Panc1 (cell line): ENCODE measurements at regions not wholly inside any gene's neighbourhood (a gene's known extent, or its start where the extent isn't known, plus 50 kb on each side); places are given as distances from the start of the nearest gene placed in this dataset.

ENCODE experiments used
- ATAC-seq: fragments of 200-7000 bp; cut with Tn5 transposase; 2 replicates; pipeline ENCODE4 v1.9.1; 2020; ENCODE audit warnings: mild to moderate bottlenecking, moderate library complexity
- BruUV-seq: library from RNA; stranded (reverse); fragments of 400-500 nt; replicated peaks from 2 replicates; lab custom pipeline; 2021; lab: Mats Ljungman, UMichigan
- CTCF ChIA-PET: fragments of 300-600 bp; sonication (Branson Sonifier 250); formaldehyde crosslinking; loops from one replicate; lab custom pipeline; 2022; ENCODE audit warnings: antibody characterized with exemption; lab: Charles Lee
- POLR2A ChIA-PET: fragments of 300-600 bp; sonication (Branson Sonifier 250); formaldehyde crosslinking; loops from one replicate; lab custom pipeline; 2022; ENCODE audit warnings: antibody characterized with exemption; lab: Charles Lee
- DNase-seq: peaks from one replicate; pipeline ENCODE4 v3.0.0-alpha.2; 2010; ENCODE audit warnings: low read depth, low spot score
- H3K27ac ChIP-seq: 2 replicates; pipeline ENCODE4 v1.5.1; 2011; ENCODE audit warnings: mild to moderate bottlenecking, low read length, inconsistent platforms
- H3K27me3 ChIP-seq: fragments of 200-500 bp; sonication (Bioruptor generic); 2 replicates; pipeline ENCODE4 v1.6.0; 2014; ENCODE audit warnings: low read length, inconsistent platforms; ENCODE audit not compliant: control insufficient read depth, insufficient read depth
- H3K36me3 ChIP-seq: fragments of 200-500 bp; sonication (Bioruptor generic); 2 replicates; pipeline ENCODE4 v1.5.1; 2014; ENCODE audit warnings: inconsistent platforms, mild to moderate bottlenecking, low read length, moderate library complexity; ENCODE audit not compliant: control insufficient read depth, insufficient read depth
- H3K4me1 ChIP-seq: 2 replicates; pipeline ENCODE4 v1.5.1; 2011; ENCODE audit warnings: inconsistent platforms, mild to moderate bottlenecking, low read length, moderate library complexity; ENCODE audit not compliant: control insufficient read depth, insufficient read depth
- H3K4me3 ChIP-seq, 2 experiments: 2 replicates each; pipeline ENCODE4 v1.5.1; 2011 to 2012; ENCODE audit warnings: low read depth in 2 of 2, low read length in 2 of 2, mild to moderate bottlenecking in 2 of 2, inconsistent platforms in 1 of 2, moderate library complexity in 1 of 2
- H3K9me3 ChIP-seq: fragments of 200-500 bp; sonication (Bioruptor generic); 2 replicates; pipeline ENCODE4 v1.5.1; 2014; ENCODE audit warnings: low read depth, mild to moderate bottlenecking, inconsistent platforms, low read length, moderate library complexity; ENCODE audit not compliant: control insufficient read depth, insufficient read depth
- CTCF ChIP-seq: fragments of 450-650 bp; IDR thresholded peaks from 2 replicates; pipeline ENCODE4 v1.5.1; 2017; ENCODE audit warnings: mild to moderate bottlenecking
- POLR2AphosphoS5 ChIP-seq: IDR thresholded peaks from 2 replicates; pipeline ENCODE4 v1.6.1; 2012; ENCODE audit warnings: mild to moderate bottlenecking, low read depth, low read length, moderate library complexity
- REST ChIP-seq, 2 experiments: IDR thresholded peaks; 2 replicates each; pipeline ENCODE4 v1.6.1; 2011 to 2012; ENCODE audit warnings: low read depth in 2 of 2, control low read depth in 1 of 2, low read length in 1 of 2, mild to moderate bottlenecking in 1 of 2, moderate library complexity in 1 of 2; ENCODE audit not compliant: insufficient read depth in 1 of 2
- SIN3A ChIP-seq: IDR thresholded peaks from 2 replicates; pipeline ENCODE4 v1.6.1; 2012; ENCODE audit warnings: low read depth, mild to moderate bottlenecking, low read length, moderate library complexity, borderline replicate concordance; ENCODE audit not compliant: insufficient read depth
- TCF7L2 ChIP-seq: IDR thresholded peaks from 2 replicates; pipeline ENCODE4 v1.6.1; 2011; ENCODE audit warnings: mild to moderate bottlenecking, low read depth, low read length, inconsistent platforms
- in situ Hi-C: cut with HindIII; loops from 2 replicates; pipeline ENCODE4 v1.10.0; 2016; ENCODE audit warnings: low sequenced_read_pairs, low pct_unique_long_range_greater_than_20kb
- intact Hi-C: fragments of 100-400 bp; cut with micrococcal nuclease; formaldehyde crosslinking; loops from one replicate; pipeline ENCODE4 v1.10.0; 2022; ENCODE audit not compliant: unreplicated experiment

- H3K9me3 ChIP-seq = no peaks in the 10 kb centered on the region
- DNase-seq = no peak
- no peak for TF ChIP-seq REST (IDR thresholded peaks at IDR 0.05; ENCODE audit: insufficient read depth in 1 of 2, low read depth in 2 of 2, low read length in 1 of 2)
- TF ChIP-seq SIN3A = no peak
- no peak for TF ChIP-seq TCF7L2
- no peak for TF ChIP-seq POLR2AphosphoS5
- no peak for TF ChIP-seq CTCF
- no peaks in the 10 kb centered on the region for H3K4me1 ChIP-seq
- BruUV-seq = no TSS peak
- in situ Hi-C loops (no loop called here), intact Hi-C loops (no loop called here)
- H3K36me3 ChIP-seq = no peaks in the 10 kb centered on the region
- no peak for ATAC-seq
- CTCF ChIA-PET = no interaction called here
- no peak overlapping the region for H3K4me3 ChIP-seq
- POLR2A ChIA-PET = no interaction called here
- H3K27ac ChIP-seq = no peak overlapping the region
- no peaks in the 10 kb centered on the region; the same call in 1 of the 2 replicates for H3K27me3 ChIP-seq
Measured at GRCh38 chr1:212232090-212232489, 53.1 kb upstream of the PPP2R5A start.

- DNase-seq (no peak), ATAC-seq (no peak)
- H3K36me3 ChIP-seq = no peaks in the 10 kb centered on the region
- H3K4me3 ChIP-seq = no peak overlapping the region
- POLR2A ChIA-PET = no interaction called here
- TF ChIP-seq POLR2AphosphoS5 (no peak), REST (IDR thresholded peaks at IDR 0.05; ENCODE audit: insufficient read depth in 1 of 2, low read depth in 2 of 2, low read length in 1 of 2) (no peak), CTCF (no peak), TCF7L2 (no peak), SIN3A (no peak)
- no peaks in the 10 kb centered on the region; the same call in 1 of the 2 replicates for H3K27me3 ChIP-seq
- no peak overlapping the region for H3K27ac ChIP-seq
- in situ Hi-C loops = no loop called here
- no peaks in the 10 kb centered on the region for H3K4me1 ChIP-seq
- CTCF ChIA-PET = no interaction called here
- no peaks in the 10 kb centered on the region for H3K9me3 ChIP-seq
- intact Hi-C loops = no loop called here
- BruUV-seq = no TSS peak
Measured at GRCh38 chr1:212233321-212233720, 51.9 kb upstream of the PPP2R5A start.
